GM18511 (cell line): ENCODE measurements at regions not wholly inside any gene's neighbourhood (a gene's known extent, or its start where the extent isn't known, plus 50 kb on each side); places are given as distances from the start of the nearest gene placed in this dataset.

Experiments used
- ATAC-seq: cut with Tn5 transposase; IDR thresholded peaks from one replicate; pipeline ENCODE4 v1.9.1; 2021; ENCODE audit warnings: mild to moderate bottlenecking, moderate library complexity; ENCODE audit not compliant: unreplicated experiment

DNA sequence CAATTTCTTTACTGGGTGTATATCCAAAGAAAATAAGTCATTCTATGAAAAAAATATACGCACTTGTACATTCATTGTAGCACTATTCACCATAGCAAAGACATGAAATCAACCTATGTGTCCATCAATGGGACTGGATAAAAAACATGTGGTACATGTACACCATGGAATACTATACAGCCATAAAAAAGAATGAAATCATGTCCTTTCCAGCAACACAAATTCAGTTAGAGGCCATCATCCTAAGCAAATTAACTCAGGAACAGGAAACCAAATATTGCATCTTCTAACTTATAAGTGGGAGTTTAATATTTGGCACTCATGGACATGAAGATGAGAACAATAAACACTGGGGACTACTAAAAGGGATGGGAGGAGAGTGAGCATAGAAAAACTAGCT lies 325.7 kb downstream of the TGFB2 start:
- ATAC-seq, result no peak

DNA sequence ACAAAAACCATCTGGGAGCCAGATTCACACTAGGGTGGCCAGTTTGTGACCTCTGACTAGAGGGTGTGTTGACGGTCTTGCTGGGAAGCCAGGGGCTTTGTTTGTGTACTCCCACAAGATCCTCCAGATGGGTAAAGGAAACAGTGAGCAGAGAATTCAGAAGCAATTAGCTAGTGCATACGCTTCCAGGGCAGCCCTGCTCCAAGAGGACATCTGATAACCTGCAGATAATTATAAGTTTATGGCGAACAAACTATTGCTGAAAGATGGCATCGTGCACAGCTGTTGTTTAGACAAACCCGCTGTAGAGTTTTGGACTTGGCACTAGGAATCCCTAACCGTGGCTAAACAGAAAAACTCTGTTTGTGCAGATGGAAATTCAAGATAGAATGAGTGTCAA lies 326.4 kb downstream of the TGFB2 start:
- ATAC-seq, result no peak

DNA sequence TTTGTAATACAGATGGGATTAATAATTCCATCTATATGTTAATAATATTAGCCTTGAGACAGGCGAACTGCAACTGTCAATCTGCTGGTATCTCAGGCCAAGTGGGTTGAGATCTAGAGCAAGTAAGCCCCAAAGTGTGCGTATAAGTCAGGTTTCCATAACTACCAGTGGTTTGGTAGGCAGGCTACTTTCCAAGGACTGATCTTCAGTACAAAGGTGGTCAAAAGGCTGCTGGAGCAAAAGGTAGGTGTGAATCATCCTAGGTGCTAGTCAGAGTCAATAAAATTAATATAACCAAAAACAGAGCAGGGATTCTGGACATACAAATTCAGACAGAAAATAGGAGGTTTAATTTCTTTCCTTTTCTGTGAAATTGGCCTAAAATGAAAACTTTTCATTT lies 328.0 kb downstream of the TGFB2 start:
- ATAC-seq, result no peak

DNA sequence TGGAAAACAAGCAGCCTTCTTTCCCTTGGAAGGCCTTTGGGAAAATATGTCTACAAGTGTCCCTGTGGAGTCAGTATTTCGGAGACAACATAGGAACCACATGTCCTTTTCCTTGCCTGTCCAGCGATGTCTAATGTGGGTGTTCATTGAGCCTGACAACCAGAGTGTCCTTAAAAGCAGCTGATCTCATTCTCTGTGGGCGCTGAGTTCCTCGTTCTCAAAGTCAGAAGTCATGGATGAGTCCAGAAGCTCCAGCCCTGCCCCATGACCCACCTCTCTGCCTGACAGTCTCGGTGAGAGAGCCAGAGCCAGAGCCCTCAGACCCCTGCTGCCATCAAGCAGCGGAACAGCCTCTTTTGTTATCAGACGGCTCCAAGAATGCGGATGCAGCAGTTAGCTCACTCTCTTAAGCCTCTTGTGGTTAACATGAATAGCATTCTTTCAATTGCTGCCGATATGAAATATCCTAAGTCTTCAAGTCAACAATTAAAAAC lies 329.2 kb downstream of the TGFB2 start:
- ATAC-seq, result no peak

DNA sequence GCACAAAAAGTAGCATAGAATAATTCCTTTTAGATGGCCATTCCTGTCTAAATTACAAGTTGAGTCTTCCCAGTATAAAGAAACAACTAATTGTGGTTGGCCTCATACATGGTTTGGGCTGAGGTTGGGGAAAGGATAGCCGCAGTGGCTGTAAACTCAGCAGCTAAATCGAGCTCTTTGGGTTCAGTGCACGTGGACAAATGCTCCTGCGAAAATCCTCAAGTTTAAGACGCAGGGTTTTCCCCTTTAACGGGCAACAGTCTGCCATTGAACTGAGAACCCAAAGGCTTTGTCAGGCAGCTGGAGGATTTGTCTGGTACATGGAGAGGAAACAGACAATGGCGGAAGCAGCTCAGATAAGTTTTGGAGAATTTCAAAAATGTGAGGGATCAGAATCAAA lies 331.9 kb downstream of the TGFB2 start:
- ATAC-seq, result no peak

DNA sequence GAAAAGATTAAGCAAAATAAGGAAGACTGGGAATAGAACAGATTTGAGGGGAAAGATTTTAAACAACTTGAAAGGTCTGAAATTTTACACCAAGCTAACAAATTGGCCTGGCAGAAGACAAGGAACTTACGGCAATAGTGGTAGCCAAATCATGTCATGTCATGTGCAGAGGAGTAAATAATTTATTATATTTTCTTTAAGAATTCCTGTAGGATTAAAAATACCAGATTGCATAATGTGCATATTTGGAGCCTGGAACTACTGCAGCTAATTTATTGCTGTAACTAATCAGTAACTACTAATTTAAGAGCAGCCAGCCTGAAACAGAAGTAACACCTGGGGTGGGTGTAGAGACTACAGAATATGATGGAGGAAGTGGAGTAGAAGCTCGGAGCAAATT lies 334.3 kb downstream of the TGFB2 start:
- ATAC-seq, result no peak

DNA sequence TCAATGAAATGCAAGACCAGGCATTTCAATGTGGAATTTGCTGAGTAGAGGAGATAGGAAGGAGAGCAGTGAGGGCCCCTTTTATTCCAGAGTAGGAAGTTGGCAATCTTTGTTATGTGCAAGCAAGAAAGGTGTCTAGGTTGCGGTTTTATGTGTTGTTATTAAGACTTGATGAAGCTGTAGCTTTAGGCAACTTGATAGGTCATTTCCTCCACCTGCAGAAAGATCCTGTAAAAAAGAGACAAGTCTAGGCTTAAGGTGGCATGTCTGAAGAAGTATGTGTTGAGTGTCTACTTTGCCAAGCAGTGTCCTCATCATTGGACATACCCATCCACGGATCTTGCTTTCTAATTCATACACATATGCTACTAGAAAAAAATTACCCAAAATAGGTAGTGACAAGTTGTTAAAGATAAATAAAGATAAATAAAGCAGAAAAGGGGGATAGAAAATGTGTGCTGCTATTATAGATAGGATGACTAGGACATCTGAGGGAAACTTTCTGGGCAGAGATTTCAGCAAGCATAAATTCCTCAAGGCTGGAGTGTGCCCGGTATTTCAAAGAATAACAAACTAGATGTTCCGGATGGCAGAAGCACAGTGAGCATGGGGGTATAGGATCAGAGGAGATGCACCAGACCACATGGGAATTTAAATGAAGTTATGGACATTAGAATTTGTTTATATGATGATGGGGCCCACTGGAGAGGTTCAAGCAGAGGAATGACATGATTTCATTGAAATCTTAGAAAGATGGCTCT lies 335.0 kb downstream of the TGFB2 start:
- no peak for ATAC-seq

DNA sequence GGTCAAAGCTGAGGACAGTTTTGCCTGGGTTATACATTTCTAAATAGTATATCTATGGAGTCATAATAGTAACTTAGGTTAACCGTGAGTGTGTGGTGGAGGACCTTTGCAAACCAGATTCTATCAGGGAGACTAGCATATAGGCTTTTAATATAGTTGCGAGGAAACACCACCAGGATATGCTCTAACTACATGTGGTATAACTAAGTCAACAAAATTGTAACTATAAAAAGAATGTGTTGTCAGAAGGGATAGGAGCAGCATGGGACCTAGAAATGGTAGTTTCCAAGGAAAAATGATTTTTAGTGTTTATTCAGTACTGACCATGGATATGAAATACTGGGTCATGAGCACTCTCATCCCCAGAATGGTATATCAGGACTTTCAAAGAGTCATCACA lies 338.1 kb downstream of the TGFB2 start:
- ATAC-seq, result no peak

DNA sequence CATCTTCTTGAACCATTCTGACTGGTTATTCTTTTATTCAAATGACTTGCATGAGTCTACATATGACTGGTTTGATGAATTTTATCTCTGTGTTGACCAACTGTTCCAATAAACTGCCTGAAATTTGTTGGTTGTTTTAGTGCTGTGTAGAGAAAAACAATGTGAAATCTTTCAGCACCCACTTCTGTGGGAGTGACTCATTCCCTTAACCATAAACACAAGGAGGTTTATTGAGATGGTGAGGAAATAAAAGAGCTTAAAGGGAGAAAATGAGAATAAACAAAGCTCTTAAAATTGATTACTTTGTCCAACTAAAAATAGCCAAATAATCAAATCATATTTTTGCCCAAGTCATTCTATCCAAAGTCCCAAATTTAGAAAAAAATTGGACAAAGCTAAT lies 341.1 kb downstream of the TGFB2 start:
- no peak for ATAC-seq

DNA sequence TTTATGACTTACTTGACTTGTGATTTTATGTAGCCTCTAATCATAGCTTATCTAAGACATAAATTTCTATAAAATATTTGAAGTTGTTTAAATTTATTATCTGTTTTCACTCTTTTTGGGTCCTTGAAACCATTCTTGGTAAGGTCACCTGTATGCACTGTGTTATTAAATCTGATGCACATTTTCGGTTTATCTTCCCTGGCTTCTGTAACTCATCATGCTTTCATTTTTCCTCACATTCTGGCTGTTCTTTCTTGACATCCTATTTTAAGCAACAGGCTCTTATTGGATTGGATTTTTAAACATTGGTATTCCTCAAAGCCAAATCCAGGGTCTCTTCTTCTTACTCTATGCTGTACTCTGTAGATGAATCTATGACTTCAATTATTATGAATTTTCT lies 341.6 kb downstream of the TGFB2 start:
- no peak for ATAC-seq

DNA sequence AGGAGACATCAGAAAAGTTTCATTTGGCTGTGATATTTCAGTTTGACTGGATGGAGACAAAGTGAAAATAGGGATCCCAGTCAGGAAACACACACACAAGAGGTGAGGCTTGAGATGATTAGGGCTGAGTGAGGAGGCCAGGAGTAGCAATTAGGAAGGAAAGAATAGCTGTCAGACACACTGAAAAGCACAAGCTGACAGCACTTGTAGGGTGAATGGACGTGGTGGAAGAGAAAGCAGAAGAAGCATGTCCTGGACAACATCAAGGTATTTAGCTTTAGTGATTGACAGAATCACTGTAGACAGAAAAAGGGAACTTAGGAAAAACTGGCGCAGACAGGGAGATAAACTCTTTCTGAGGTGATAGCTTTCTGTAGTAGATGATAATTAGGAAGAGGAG lies 347.7 kb downstream of the TGFB2 start:
- no peak for ATAC-seq

DNA sequence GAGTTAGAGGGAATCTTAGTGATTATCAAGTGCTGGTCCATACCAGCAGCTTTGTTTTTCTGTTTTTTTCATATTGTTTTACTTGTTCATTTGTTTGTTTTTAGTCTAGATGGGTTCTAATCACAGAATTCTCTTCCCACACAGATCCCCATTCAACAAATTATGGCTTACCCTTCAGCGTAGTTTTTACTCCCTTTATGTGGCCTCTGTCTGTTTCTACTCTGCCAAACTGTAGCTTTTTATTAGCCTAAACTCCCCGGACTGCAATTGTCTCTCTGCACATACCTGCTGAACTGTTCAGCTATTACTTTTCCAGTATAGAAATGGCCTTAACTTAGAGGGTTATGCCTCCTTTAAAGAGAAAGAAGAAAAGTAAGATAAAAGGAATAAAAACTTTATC lies 348.5 kb downstream of the TGFB2 start:
- ATAC-seq, result no peak

DNA sequence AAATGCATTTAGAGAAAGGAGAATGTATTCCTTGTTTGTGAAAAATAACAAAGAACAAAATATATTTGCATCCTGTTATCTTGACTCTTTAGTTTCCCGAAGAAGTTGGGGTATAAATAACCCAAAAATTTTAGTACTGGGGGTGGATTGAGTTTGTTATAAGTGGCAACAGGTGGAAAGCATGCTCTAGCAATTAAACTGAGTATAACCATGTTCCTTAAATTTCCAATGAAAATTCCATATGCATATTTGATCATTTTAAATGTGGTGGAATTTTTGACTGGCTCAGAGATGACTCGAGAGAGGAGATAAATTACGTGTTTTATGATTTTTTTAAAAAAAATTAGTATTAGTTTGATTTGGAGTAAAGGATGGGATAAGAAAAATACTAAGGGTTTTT lies 348.9 kb downstream of the TGFB2 start:
- no peak for ATAC-seq

DNA sequence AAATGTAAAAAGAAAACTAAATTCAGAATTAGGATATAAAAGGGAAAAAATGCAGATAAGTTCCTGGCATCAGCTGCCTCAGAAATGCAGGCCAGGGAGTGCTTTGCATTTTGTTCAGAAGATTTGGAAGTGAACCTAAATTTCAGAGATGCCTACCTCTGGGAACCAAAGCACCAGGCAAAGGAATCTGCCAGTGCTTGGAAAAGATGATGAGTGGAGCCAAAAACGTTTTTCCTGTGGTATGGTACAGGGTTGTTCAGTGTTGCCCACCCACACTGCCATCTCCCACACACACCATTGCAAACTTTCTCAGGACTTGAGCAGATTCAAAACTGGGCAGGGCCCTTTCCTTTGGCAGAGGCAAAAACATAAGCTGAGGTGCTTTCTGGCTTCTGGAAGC lies 349.5 kb downstream of the TGFB2 start:
- ATAC-seq, result no peak

DNA sequence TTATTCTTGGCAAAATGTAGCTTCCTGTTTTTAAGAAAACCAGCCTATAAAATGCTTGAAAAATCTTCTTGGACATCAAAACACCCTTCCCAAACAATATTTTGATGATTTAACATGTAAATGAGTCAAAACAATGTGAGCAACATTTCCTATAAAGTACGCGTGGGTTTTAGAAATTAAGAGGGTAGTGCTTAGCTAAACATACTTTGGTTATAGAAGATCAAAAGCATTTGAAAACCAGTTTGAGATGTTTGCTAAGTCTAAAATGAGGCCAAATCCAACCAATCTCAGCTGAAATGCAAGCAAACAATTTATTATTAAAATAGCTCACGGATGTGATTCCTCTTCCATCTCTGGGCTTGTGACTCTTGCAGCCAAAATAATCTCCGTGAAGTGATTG lies 350.4 kb downstream of the TGFB2 start:
- ATAC-seq, result no peak

DNA sequence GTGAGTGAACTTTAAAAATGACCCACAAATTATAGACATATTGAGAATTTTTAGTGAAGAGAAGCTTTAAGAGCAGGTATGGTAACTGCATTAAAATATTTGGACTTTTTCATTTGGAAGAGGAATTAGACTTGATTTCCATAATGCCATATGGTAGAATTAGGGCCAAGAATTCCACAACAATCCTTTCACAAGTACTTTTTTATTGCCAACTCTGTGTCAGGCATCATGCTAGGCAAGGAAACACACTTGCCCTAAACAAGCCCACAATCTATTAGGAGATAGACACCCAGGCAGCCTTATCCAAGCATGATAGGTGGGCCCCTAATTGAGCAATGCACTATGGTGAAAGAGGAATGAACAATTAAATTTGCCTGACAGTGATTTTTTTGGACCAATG lies 353.0 kb downstream of the TGFB2 start:
- no peak for ATAC-seq

DNA sequence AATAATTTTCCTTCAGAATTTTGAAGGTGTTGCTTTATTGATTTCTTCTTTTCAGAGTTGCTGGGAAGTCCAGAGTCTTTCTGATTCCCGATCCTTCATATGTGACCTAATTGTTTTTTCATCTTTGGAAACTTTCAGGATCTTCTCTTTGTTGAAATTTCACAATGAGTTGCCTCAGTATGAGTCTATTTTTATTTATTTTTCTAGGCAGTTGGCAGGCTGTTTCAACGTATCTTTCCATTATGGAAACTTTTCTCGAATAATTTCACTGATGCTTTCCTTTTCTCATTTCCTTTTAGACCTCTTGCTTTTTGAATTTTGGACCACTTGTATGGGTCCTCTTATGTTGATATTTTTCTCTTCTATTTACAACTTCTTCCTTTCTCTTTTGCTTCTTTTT lies 354.3 kb downstream of the TGFB2 start:
- ATAC-seq, result no peak

DNA sequence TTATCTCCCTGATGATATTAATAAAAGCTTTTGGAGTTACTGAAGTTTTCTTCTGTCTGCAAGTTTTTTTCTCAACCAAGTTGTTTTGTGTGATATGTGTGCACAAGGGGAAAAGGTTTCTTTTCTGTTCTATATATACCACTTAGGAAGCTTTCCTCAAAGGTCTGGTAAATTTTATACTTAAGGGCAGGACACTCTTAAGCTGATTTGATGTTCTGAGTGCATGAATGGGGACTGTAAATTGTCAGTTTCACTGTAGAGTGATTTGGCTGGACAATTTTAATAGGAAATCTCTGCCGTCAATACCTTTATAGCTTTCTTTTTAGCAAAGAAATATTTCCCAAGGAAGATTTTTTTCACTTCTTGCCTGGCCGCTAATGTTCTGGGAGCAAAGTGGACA lies 354.7 kb downstream of the TGFB2 start:
- no peak for ATAC-seq

DNA sequence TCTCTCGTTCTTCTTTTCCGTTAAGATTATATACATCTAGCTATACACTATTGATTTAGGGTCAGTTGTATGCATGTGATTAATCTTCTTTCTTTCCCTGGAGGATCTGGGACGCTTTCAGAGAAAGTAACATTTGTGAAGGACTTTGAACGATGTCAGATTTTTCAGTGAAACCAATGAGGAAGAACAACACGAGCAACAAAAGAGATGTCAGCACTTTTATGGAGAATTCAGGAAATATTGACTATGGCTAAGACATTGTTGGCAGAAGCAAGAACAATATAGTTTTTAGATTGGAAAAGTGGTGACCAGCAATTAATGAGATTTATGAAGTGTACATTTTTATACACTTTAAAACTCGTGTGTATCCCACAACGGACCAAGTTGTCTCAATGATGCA lies 355.5 kb downstream of the TGFB2 start:
- no peak for ATAC-seq

DNA sequence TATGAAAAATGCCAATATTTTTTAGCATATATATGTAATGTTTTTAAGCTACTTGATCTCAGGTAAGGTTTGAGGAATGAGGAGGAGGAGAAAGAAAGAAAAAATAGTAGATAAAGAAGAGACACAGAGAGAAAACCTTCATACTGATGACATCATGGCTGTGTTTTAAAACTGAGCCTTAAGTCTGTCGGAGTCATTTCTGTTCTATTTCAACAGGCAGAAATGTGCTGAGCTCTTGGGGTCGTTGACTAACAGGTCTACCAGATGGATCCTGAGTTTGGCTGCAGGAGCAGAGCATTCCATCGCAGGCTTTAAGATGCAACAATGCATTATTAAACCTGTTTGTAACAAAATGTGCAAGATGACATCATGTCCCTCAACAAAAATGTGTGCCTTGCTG lies 356.0 kb downstream of the TGFB2 start:
- ATAC-seq, result no peak

DNA sequence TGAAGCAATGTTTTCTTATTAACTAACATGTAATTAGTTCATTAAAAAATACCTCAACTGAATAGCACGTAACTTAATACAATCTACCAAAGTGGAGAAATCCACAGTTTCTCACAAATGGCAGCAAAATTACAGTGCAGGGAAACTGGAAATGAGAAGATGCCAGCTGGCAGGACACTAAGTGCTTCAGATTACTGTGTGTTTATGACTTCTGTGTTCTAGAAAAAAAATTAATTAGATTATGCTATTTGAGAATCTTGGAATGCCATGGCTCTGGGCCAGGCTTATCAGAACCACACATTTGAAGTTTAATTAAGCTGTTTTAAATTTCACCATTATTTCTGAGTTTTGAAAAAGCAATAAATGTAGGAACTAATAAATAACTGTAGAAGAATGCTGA lies 357.6 kb downstream of the TGFB2 start:
- no peak for ATAC-seq

DNA sequence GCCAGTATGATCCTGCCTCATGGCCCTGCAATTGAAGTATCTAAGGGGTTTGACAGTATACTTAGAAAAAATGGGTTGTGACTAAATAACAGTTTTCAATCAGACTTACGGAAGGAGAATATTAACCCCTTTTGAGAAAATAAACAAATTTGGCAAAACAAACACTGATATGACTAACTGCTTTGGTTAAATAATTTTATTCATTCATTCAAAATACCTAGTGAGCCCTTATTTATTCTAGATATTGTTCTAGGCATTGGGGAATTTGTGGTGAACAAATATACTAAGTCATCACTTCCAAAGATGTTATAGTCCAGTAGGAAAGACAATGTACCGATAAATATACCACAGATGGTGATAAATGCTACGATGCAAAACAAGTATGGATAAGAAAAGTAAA lies 358.7 kb downstream of the TGFB2 start:
- ATAC-seq, result no peak

DNA sequence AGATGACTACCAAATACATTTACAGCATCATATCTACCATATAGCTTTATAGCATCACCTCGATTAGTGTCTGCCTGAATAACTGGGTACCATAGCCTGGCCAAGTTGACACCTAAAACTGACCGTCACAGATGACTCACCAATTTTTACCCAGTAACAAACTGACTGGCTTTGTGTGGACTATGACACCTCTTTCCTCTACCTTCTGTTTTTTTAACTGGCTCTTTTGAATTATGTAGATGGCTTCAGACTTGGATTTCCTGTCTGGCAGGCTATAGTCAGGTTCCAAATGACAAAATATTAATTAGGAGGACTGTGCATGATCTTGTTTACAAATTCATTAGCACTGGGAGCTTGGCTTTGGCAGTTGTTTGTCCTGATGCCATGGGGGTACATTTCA lies 360.3 kb downstream of the TGFB2 start:
- ATAC-seq, result no peak
